ENCODE measurements at regions not wholly inside any gene's neighbourhood (a gene's known extent, or its start where the extent isn't known, plus 50 kb on each side); places are given as distances from the start of the nearest gene placed in this dataset.
"Not testable (repeated sequence)": the region's sequence is repeated elsewhere in the genome, so short reads cannot be mapped to it uniquely, and the experiment has no call there.

GRCh38 chr12:127802271-127802670 is 464.7 kb upstream of the TMEM132C start:
- Histone ChIP-seq H3K27me3 (replicated peaks; ENCODE audit: insufficient read depth) (no peaks in the 10 kb centered on the region), H3K9me3 (no peaks in the 10 kb centered on the region), H3K4me1 (ENCODE audit: control insufficient read depth in 1 of 2, low read depth in 2 of 2) (no peaks in the 10 kb centered on the region), H3K36me3 (no peaks in the 10 kb centered on the region), H3K4me3 (no peak overlapping the region), H3K27ac (no peak overlapping the region)
- TF ChIP-seq, protein P1, sequence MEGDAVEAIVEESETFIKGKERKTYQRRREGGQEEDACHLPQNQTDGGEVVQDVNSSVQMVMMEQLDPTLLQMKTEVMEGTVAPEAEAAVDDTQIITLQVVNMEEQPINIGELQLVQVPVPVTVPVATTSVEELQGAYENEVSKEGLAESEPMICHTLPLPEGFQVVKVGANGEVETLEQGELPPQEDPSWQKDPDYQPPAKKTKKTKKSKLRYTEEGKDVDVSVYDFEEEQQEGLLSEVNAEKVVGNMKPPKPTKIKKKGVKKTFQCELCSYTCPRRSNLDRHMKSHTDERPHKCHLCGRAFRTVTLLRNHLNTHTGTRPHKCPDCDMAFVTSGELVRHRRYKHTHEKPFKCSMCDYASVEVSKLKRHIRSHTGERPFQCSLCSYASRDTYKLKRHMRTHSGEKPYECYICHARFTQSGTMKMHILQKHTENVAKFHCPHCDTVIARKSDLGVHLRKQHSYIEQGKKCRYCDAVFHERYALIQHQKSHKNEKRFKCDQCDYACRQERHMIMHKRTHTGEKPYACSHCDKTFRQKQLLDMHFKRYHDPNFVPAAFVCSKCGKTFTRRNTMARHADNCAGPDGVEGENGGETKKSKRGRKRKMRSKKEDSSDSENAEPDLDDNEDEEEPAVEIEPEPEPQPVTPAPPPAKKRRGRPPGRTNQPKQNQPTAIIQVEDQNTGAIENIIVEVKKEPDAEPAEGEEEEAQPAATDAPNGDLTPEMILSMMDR (IDR thresholded peaks at IDR 0.05): no peak
- DNase-seq (ENCODE audit: low spot score) (no peak), ATAC-seq (ENCODE audit: insufficient number of reproducible peaks, low FRiP score, low read depth) (no peak)

GRCh38 chr12:127803545-127803944 is 463.4 kb upstream of the TMEM132C start:
- Histone ChIP-seq H3K36me3 (no peaks in the 10 kb centered on the region), H3K27ac (no peak overlapping the region), H3K4me1 (ENCODE audit: control insufficient read depth in 1 of 2, low read depth in 2 of 2) (no peaks in the 10 kb centered on the region), H3K9me3 (no peaks in the 10 kb centered on the region), H3K4me3 (no peak overlapping the region), H3K27me3 (replicated peaks; ENCODE audit: insufficient read depth) (no peaks in the 10 kb centered on the region)
- DNase-seq (ENCODE audit: low spot score) (no peak), ATAC-seq (ENCODE audit: insufficient number of reproducible peaks, low FRiP score, low read depth) (no peak)
- TF ChIP-seq, protein P1 (IDR thresholded peaks at IDR 0.05): no peak

DNA sequence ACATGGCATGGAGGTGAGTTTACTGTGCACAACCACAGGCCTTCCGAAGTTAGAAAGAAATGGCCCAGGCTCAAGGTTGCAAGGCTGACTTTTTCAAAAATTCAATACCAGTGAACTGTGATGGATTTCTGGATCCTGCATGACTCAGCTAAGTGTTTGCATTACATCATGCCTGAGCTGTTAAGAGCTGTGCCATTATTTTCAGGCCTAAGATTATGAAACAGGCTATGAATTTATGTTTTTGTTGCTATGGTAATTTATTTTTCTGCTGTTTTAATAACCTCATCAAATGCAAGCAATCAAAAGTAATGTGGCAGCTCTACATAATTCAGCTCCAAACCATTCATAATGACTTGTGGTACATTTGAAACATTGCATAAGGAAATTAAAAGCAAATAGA is 457.7 kb upstream of the TMEM132C start:
- no peak overlapping the region for H3K4me3 ChIP-seq
- H3K36me3 ChIP-seq: no peaks in the 10 kb centered on the region
- H3K4me1 ChIP-seq (ENCODE audit: control insufficient read depth in 1 of 2, low read depth in 2 of 2): peaks cover 4 to 20% of the 10 kb centered on the region in 2 donors
- H3K27me3 ChIP-seq (replicated peaks; ENCODE audit: insufficient read depth): no peaks in the 10 kb centered on the region
- DNase-seq (ENCODE audit: low spot score): no peak
- ATAC-seq (ENCODE audit: insufficient number of reproducible peaks, low FRiP score, low read depth): peak; percentile 93
- H3K9me3 ChIP-seq: no peaks in the 10 kb centered on the region
- peak overlapping the region in 1 of 2 donors; percentile 49 for H3K27ac ChIP-seq
- TF ChIP-seq, protein P1 (IDR thresholded peaks at IDR 0.05): no peak

DNA sequence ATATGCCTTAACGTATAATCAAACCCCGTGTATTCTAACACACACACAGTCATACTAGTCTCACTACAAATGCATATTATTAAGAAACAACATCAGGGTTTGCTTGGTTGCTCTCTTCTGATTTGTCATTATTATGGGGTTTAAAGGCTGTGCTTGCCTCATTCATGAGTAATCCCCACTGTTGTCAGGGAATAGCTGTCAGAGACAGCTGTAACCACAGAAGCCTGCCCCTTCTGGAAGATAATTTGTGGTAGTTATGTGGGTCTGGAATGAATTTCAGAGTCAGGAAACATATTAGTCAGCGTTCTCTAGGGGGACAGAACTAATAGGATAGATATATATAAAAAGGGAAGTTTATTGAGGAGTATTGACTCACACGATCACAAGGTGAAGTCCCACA is 456.9 kb upstream of the TMEM132C start:
- Histone ChIP-seq H3K36me3 (no peaks in the 10 kb centered on the region), H3K9me3 (no peaks in the 10 kb centered on the region), H3K27me3 (replicated peaks; ENCODE audit: insufficient read depth) (no peaks in the 10 kb centered on the region), H3K27ac (peak overlapping the region; percentile 15 to 49), H3K4me1 (ENCODE audit: control insufficient read depth in 1 of 2, low read depth in 2 of 2) (peaks cover 4 to 20% of the 10 kb centered on the region in 2 donors), H3K4me3 (no peak overlapping the region)
- TF ChIP-seq, protein P1 (IDR thresholded peaks at IDR 0.05): no peak
- DNase-seq (ENCODE audit: low spot score) (no peak), ATAC-seq (ENCODE audit: insufficient number of reproducible peaks, low FRiP score, low read depth) (peak; percentile 37)

GRCh38 chr12:127810459-127810858 is 456.5 kb upstream of the TMEM132C start:
- not testable (repeated sequence) for ATAC-seq (ENCODE audit: insufficient number of reproducible peaks, low FRiP score, low read depth); DNase-seq (ENCODE audit: low spot score); H3K27me3 ChIP-seq (replicated peaks; ENCODE audit: insufficient read depth); H3K9me3 ChIP-seq; H3K36me3 ChIP-seq; H3K4me3 ChIP-seq
- H3K27ac ChIP-seq: peak overlapping the region; percentile 15 to 49
- peaks cover 4 to 20% of the 10 kb centered on the region in 2 donors for H3K4me1 ChIP-seq (ENCODE audit: control insufficient read depth in 1 of 2, low read depth in 2 of 2)

DNA sequence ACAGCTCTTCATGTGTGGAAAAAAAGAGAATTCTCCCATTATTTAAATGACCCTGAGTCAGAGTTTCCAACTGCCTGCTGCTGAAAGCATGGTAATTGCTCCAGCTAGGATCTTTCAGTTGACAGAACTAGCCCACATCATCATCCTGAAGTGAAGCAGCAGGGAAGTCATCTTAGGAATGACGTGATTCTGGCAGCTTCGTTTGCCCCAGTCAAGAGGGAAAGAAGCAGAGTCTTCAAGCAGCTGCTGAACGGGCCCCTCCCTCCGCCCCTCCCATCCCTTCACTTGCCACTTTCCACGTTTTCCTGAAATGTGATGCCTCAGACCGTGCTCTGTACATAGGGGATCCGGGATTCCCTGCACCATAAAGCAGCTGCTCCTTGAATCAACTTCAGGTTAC is 455.0 kb upstream of the TMEM132C start:
- Histone ChIP-seq H3K36me3 (no peaks in the 10 kb centered on the region), H3K27me3 (replicated peaks; ENCODE audit: insufficient read depth) (no peaks in the 10 kb centered on the region), H3K27ac (no peak overlapping the region), H3K9me3 (no peaks in the 10 kb centered on the region), H3K4me3 (no peak overlapping the region), H3K4me1 (ENCODE audit: control insufficient read depth in 1 of 2, low read depth in 2 of 2) (peaks cover 4 to 20% of the 10 kb centered on the region in 2 donors)
- DNase-seq (ENCODE audit: low spot score) (no peak), ATAC-seq (ENCODE audit: insufficient number of reproducible peaks, low FRiP score, low read depth) (no peak)
- TF ChIP-seq, protein P1 (IDR thresholded peaks at IDR 0.05): no peak
